Esophagus muscularis mucosa (tissue), 4 donors: ENCODE measurements at regions not wholly inside any gene's neighbourhood (a gene's known extent, or its start where the extent isn't known, plus 50 kb on each side); places are given as distances from the start of the nearest gene placed in this dataset.

ENCODE experiments used
- CTCF ChIP-seq, 3 experiments: fragments of 200-600 bp in 2 of 3; fragments of 450-650 bp in 1 of 3; sonication (generic) in 2 of 3; IDR thresholded peaks; one replicate each; pipeline ENCODE4 v1.5.1; 2017 to 2019; ENCODE audit warnings: antibody characterized with exemption in 3 of 3, mild to moderate bottlenecking in 2 of 3, moderate library complexity in 1 of 3
- EP300 ChIP-seq: sonication (generic); formaldehyde crosslinking; IDR thresholded peaks from one replicate; pipeline ENCODE4 v1.6.1; 2017; ENCODE audit warnings: antibody characterized with exemption
- POLR2A ChIP-seq: fragments of 450-650 bp; IDR thresholded peaks from one replicate; pipeline ENCODE4 v1.6.1; 2017; ENCODE audit warnings: antibody characterized with exemption, moderate library complexity, mild to moderate bottlenecking, low read depth
- POLR2AphosphoS5 ChIP-seq, 2 donors: sonication (generic); formaldehyde crosslinking; IDR thresholded peaks; one replicate each; pipeline ENCODE4 v1.6.1; 2017; ENCODE audit warnings: antibody characterized with exemption in 2 of 2

GRCh38 chr3:84108442-84108971, 850.3 kb upstream of the CADM2 start:
- TF ChIP-seq CTCF (IDR thresholded peaks at IDR 0.05) (no peak), POLR2A (no peak), POLR2AphosphoS5 (IDR thresholded peaks at IDR 0.05) (no peak), EP300 (no peak)
